SH-SY5Y (cell line): ENCODE measurements at regions not wholly inside any gene's neighbourhood (a gene's known extent, or its start where the extent isn't known, plus 50 kb on each side); places are given as distances from the start of the nearest gene placed in this dataset.

Experiments
- GATA2 ChIP-seq: IDR thresholded peaks from 2 replicates; pipeline ENCODE4 v1.6.1; 2011; ENCODE audit warnings: mild to moderate bottlenecking, low read depth, low read length
- GATA3 ChIP-seq: IDR thresholded peaks from 2 replicates; pipeline ENCODE4 v1.6.1; 2011; ENCODE audit warnings: low read depth, mild to moderate bottlenecking, low read length, moderate library complexity

DNA sequence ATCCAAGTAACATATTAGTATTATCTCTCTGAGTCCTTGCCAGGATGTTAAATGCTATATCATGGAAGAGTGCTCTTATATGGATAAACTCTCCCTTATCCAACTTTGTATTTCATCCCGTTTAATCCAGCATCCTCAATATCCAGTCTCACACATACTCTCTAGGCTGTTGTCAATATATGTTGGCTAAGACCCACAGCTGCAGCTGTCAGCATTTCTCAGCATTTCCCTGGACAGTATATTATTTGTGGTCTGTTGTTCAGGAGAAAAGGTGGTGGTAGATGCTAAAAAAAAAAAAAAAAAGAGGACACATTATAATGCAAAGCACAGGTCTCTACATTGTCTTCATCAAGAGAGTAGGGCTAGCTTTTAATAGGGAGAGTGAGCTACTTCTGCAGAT, 1368.0 kb upstream of the ZEB2 start:
- no peak for TF ChIP-seq GATA2
- no peak for TF ChIP-seq GATA3
